PFSK-1 (cell line): ENCODE measurements at regions not wholly inside any gene's neighbourhood (a gene's known extent, or its start where the extent isn't known, plus 50 kb on each side); places are given as distances from the start of the nearest gene placed in this dataset.

Source experiments
- FOXP2 ChIP-seq: optimal IDR thresholded peaks from 2 replicates; pipeline ENCODE3; 2011; ENCODE audit warnings: borderline replicate concordance, control low read depth, inconsistent platforms; ENCODE audit not compliant: insufficient read depth; ENCODE audit errors: extremely low read length, extremely low read depth
- POLR2AphosphoS5 ChIP-seq: IDR thresholded peaks from 2 replicates; pipeline ENCODE4 v1.6.1; 2012; ENCODE audit warnings: low read depth, mild to moderate bottlenecking, control low read depth, low read length, moderate library complexity
- REST ChIP-seq, 2 experiments: IDR thresholded peaks; 2 replicates each; pipeline versions ENCODE4 v1.6.1 to v1.8.0; 2011 to 2012; ENCODE audit warnings: low read depth in 2 of 2, low read length in 2 of 2, control low read depth in 1 of 2, inconsistent platforms in 1 of 2, mild to moderate bottlenecking in 1 of 2, moderate library complexity in 1 of 2; ENCODE audit not compliant: insufficient read depth in 1 of 2
- SIN3A ChIP-seq: IDR thresholded peaks from 2 replicates; pipeline ENCODE4 v1.6.1; 2012; ENCODE audit warnings: mild to moderate bottlenecking, low read length, moderate library complexity, borderline replicate concordance; ENCODE audit not compliant: insufficient read depth
- TAF1 ChIP-seq: IDR thresholded peaks from 2 replicates; pipeline ENCODE4 v1.6.1; 2012; ENCODE audit warnings: low read length, control low read depth, borderline replicate concordance; ENCODE audit not compliant: insufficient read depth

DNA sequence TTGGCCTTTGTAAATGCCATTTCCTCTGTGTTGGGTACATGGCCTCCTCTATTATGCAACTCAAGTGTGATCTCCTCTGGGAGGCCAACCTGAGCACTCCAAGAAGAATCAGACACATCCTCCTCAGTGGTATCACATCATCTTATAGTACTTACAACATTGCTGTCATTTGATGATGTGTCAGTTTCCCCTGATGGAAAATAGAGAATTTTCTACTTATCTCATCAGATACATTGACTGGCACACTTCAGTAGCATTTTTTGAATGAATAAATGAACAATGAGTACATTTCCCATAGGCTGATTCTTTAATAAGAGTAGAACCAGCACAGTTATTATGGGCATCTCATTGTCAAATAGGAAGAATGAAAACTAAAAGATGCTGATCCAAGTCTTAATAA is 86.6 kb upstream of the NXPH2 start:
- TF ChIP-seq FOXP2 (no peak), REST (IDR thresholded peaks at IDR 0.05; ENCODE audit: insufficient read depth in 1 of 2, low read depth in 2 of 2, low read length in 2 of 2) (no peak), SIN3A (no peak), POLR2AphosphoS5 (no peak)

DNA sequence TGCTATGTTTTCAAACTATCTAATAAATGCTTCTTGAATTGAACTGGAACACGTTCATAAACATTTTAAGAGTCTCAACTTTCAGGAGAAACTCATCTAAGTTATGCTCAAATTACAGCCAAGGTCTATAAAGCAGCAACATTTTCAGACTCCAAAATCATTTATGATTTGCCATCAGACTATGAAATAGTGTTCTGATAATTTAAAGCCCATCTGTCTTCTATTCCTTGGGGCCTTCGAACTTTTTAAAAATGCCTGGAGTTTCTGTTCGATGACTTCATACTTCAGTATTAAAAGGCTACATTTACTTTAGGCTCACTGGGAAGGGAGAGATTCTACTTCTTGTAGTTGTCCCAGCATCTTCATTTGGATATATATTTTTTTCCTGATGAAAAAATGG is 73.6 kb upstream of the NXPH2 start:
- TF ChIP-seq SIN3A (no peak), REST (IDR thresholded peaks at IDR 0.05; ENCODE audit: insufficient read depth in 1 of 2, low read depth in 2 of 2, low read length in 2 of 2) (no peak)

GRCh38 chr2:138853296-138853695 is 73.1 kb upstream of the NXPH2 start:
- TF ChIP-seq POLR2AphosphoS5 (no peak), REST (IDR thresholded peaks at IDR 0.05; ENCODE audit: insufficient read depth in 1 of 2, low read depth in 2 of 2, low read length in 2 of 2) (no peak), TAF1 (no peak), FOXP2 (no peak), SIN3A (no peak)

DNA sequence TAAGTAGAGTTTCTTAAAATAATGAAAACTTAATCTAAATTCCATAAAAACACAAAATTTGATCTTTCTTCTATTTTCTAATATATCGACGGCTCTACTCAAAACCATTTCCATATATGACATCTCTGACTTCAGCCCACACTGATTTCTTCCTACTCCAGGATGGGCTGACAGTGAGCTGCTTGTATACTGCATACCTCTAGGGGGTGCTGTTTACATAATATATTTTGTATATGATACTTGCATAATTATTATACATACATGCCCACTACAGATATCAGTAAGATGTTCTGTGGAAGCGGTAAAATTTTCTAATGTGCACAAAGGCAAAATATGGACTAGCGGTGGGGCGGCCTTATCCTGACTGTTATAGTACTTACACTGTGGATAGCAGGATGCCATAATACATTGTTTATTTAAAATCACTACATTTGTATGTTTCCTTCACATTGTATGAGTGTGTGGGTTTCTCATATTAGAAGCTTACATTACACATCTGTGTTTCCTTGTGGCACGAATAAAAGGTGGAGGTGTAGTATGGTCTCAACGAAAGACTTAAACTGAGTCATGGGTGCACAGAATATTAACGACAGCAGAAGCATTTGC is 66.1 kb upstream of the NXPH2 start:
- TF ChIP-seq POLR2AphosphoS5 (no peak), FOXP2 (no peak), TAF1 (no peak), SIN3A (no peak), REST (IDR thresholded peaks at IDR 0.05; ENCODE audit: insufficient read depth in 1 of 2, low read depth in 2 of 2, low read length in 2 of 2) (no peak)

GRCh38 chr2:138842341-138842740 is 62.2 kb upstream of the NXPH2 start:
- TF ChIP-seq TAF1 (no peak), FOXP2 (no peak)

GRCh38 chr2:138841459-138841858 is 61.3 kb upstream of the NXPH2 start:
- TF ChIP-seq SIN3A (no peak), TAF1 (no peak), POLR2AphosphoS5 (no peak), REST (IDR thresholded peaks at IDR 0.05; ENCODE audit: insufficient read depth in 1 of 2, low read depth in 2 of 2, low read length in 2 of 2) (no peak), FOXP2 (no peak)
